ENCODE measurements at regions not wholly inside any gene's neighbourhood (a gene's known extent, or its start where the extent isn't known, plus 50 kb on each side); places are given as distances from the start of the nearest gene placed in this dataset.

DNA sequence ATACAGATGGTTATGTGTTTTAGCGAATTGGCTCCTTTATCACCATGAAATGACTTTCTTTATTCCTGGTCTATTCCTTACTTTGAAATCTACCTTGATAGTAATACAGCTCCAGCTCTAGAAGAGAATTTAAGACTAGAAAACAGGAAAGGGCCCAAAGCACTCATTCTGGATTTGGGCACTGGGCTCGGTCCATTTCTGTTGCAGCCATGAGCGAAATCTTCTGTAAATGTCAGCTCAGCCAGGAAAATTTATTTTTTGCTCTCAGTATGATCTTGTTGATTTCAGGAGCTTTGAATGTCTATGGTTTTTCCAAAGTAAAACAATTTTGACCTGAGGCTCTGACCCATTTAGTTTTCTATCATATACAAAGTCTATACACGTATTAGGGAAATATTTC lies 104.1 kb downstream of the DIRAS2 start:
- Histone ChIP-seq H3K9me3 (no peaks in the 10 kb centered on the region), H3K36me3 (no peaks in the 10 kb centered on the region), H3K4me3 (no peak overlapping the region), H3K4me1 (no peaks in the 10 kb centered on the region), H3K27me3 (peaks cover 0 to 30% (median 9%) of the 10 kb centered on the region in 7 donors), H3K27ac (no peak overlapping the region)
- WGBS, 2 donors, result 81 to 87% methylated on average over 4 of the region's 4 CpGs
- intact Hi-C loops (cut with DNase I), result no loop called here
- TF ChIP-seq, protein P1, sequence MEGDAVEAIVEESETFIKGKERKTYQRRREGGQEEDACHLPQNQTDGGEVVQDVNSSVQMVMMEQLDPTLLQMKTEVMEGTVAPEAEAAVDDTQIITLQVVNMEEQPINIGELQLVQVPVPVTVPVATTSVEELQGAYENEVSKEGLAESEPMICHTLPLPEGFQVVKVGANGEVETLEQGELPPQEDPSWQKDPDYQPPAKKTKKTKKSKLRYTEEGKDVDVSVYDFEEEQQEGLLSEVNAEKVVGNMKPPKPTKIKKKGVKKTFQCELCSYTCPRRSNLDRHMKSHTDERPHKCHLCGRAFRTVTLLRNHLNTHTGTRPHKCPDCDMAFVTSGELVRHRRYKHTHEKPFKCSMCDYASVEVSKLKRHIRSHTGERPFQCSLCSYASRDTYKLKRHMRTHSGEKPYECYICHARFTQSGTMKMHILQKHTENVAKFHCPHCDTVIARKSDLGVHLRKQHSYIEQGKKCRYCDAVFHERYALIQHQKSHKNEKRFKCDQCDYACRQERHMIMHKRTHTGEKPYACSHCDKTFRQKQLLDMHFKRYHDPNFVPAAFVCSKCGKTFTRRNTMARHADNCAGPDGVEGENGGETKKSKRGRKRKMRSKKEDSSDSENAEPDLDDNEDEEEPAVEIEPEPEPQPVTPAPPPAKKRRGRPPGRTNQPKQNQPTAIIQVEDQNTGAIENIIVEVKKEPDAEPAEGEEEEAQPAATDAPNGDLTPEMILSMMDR (IDR thresholded peaks at IDR 0.05), result no peak
- DNase-seq, result no peak
- ATAC-seq, result no peak

DNA sequence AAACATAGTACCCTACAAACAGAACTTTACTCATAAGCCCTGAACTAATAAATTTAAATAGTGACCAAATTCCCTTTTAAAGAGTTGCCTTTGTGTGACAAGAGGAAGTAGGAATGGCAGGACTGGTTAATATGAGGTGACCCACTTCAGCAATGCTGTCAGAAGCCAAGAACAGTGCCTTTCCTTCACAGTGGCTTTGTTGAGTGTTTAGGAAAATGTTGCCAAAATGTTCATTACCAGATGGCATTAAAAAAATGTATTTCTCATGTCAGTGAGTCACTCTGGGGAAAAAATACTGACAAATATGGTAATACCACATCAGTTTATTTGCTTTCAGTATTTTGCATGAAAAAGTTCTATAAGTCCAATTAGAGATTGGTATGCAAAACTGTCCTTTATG lies 103.3 kb downstream of the DIRAS2 start:
- TF ChIP-seq, protein P1 (IDR thresholded peaks at IDR 0.05), result no peak
- Histone ChIP-seq H3K4me1 (no peaks in the 10 kb centered on the region), H3K27me3 (peaks cover 0 to 31% (median 9%) of the 10 kb centered on the region in 7 donors), H3K36me3 (no peaks in the 10 kb centered on the region), H3K27ac (no peak overlapping the region), H3K4me3 (no peak overlapping the region), H3K9me3 (no peaks in the 10 kb centered on the region)
- DNase-seq (no peak), ATAC-seq (no peak)
- intact Hi-C loops (cut with DNase I), result no loop called here

DNA sequence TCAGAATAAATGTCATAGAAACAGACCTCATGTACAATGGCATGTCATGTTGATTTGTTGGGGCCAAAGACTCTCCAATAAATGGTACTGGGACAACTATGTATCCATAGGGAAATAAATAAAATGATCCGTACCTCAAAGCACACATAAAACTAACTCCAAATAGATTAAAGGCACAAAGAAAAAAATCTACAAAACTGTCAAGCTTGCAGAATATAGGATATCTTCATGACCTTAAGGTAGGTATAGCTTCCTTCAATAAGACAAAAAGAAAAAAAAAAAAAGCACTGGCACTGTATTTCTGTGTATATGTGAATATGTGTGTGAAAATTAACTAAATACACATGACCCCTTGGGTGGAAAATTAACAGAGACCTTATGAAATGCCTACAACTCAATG lies 101.9 kb downstream of the DIRAS2 start:
- intact Hi-C loops (cut with DNase I), result no loop called here
- TF ChIP-seq, protein P1 (IDR thresholded peaks at IDR 0.05), result no peak
- Histone ChIP-seq H3K9me3 (no peaks in the 10 kb centered on the region), H3K4me3 (no peak overlapping the region), H3K36me3 (no peaks in the 10 kb centered on the region), H3K27me3 (peaks cover 0 to 34% (median 0%) of the 10 kb centered on the region in 7 donors), H3K4me1 (no peaks in the 10 kb centered on the region), H3K27ac (no peak overlapping the region)
- DNase-seq, result no peak
- WGBS, 2 donors, result 37 to 89% methylated on average over 1 of the region's 1 CpG
- ATAC-seq, result no peak

DNA sequence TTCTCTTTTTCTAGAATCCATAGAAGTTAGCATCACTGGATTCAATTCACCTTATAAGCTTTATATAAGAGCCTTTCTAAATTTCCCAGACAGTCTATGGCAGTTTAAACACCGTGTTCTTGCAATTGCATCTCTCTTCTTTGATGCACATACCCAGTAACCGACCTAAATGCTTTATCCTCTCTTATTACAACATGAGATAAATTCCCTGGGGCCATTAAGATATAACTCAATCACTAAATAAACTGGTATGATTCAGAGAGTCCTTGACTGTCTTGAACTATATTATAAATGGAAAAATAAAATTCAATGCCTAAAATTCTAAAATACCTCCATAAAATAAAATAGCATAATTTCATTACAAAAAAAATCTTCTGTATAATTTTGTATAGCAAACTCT lies 98.1 kb downstream of the DIRAS2 start:
- DNase-seq (no peak), ATAC-seq (no peak)
- Histone ChIP-seq H3K9me3 (peaks cover 0 to 21% (median 3%) of the 10 kb centered on the region in 11 donors), H3K27ac (no peak overlapping the region), H3K4me1 (no peaks in the 10 kb centered on the region), H3K27me3 (peaks cover 0 to 13% (median 0%) of the 10 kb centered on the region in 7 donors), H3K36me3 (no peaks in the 10 kb centered on the region), H3K4me3 (no peak overlapping the region)
- 68 to 79% methylated on average over 2 of the region's 2 CpGs for WGBS, 2 donors
- TF ChIP-seq, protein P1 (IDR thresholded peaks at IDR 0.05), result no peak
- intact Hi-C loops (cut with DNase I), result no loop called here
